ENCODE measurements at regions not wholly inside any gene's neighbourhood (a gene's known extent, or its start where the extent isn't known, plus 50 kb on each side); places are given as distances from the start of the nearest gene placed in this dataset.

DNA sequence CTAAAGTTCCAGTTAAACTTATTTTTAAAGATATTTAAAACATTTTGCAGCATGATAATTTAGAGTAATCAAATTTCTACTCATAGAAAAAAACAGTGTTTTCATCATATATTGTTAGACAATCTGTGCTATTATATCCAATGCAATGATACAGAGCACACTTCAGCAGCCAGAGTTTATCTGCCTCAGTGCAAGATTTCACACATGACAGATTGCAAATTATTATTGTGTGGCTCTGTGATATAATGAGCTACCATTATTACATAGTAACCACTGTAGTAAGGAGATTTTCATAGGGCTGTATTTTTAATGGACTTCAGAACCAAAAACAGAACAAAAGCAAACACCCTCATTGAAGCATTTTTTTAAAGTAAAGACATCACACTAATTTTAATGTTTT, 762.4 kb downstream of the DSC3 start:
- Mint-ChIP-seq H3K4me3 (no peak overlapping the region), H3K36me3 (no peaks in the 10 kb centered on the region), H3K27ac (no peak overlapping the region), H3K4me1 (no peaks in the 10 kb centered on the region), H3K27me3 (ENCODE audit: insufficient read depth, low read depth) (no peaks in the 10 kb centered on the region), H3K9me3 (no peaks in the 10 kb centered on the region)
- Histone ChIP-seq H3K4me2 (no peak overlapping the region), H4K20me1 (ENCODE audit: low read depth) (no peaks in the 10 kb centered on the region), H2AFZ (replicated peaks) (no peak overlapping the region), H3K4me1 (peaks cover 4% of the 10 kb centered on the region), H3K4me3 (no peak overlapping the region), H3K9ac (no peak overlapping the region), H3F3A (ENCODE audit: low read depth) (no peaks in the 10 kb centered on the region), H3K27ac (no peak overlapping the region), H3K27me3 (no peaks in the 10 kb centered on the region), H3K79me2 (ENCODE audit: low read depth) (no peaks in the 10 kb centered on the region), H3K9me3 (ENCODE audit: low read depth) (no peaks in the 10 kb centered on the region), H3K36me3 (no peaks in the 10 kb centered on the region)
- DNase-seq (ENCODE audit: low spot score), result no peak
- TF ChIP-seq, protein P1, sequence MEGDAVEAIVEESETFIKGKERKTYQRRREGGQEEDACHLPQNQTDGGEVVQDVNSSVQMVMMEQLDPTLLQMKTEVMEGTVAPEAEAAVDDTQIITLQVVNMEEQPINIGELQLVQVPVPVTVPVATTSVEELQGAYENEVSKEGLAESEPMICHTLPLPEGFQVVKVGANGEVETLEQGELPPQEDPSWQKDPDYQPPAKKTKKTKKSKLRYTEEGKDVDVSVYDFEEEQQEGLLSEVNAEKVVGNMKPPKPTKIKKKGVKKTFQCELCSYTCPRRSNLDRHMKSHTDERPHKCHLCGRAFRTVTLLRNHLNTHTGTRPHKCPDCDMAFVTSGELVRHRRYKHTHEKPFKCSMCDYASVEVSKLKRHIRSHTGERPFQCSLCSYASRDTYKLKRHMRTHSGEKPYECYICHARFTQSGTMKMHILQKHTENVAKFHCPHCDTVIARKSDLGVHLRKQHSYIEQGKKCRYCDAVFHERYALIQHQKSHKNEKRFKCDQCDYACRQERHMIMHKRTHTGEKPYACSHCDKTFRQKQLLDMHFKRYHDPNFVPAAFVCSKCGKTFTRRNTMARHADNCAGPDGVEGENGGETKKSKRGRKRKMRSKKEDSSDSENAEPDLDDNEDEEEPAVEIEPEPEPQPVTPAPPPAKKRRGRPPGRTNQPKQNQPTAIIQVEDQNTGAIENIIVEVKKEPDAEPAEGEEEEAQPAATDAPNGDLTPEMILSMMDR (IDR thresholded peaks at IDR 0.05), result no peak
- no peak for TF ChIP-seq EZH2phosphoT487 (IDR thresholded peaks at IDR 0.05)
- TF ChIP-seq EZH2 (IDR thresholded peaks at IDR 0.05), result no peak

DNA sequence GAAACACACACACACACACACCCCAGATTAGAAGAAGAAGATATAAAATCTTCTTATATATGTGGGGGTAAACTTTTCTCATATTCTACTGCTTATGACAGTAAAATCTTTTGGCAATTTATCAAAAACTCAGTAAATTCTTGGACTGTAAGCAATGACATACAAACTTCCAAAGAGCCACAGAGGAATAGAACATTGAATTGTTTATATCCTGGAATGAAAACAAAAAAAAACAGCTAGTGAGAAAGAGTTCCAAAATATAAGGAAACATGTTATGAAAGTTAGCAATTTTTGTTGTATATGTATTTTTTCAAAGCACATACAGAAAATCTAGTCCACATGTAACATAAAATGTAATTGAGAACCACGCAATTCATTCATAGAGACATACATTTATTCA, 764.9 kb downstream of the DSC3 start:
- DNase-seq (ENCODE audit: low spot score), result no peak
- Mint-ChIP-seq H3K4me1 (no peaks in the 10 kb centered on the region), H3K27me3 (ENCODE audit: insufficient read depth, low read depth) (no peaks in the 10 kb centered on the region), H3K27ac (no peak overlapping the region), H3K4me3 (no peak overlapping the region), H3K36me3 (no peaks in the 10 kb centered on the region), H3K9me3 (no peaks in the 10 kb centered on the region)
- Histone ChIP-seq H3K9ac (no peak overlapping the region), H3K4me1 (peaks cover 4% of the 10 kb centered on the region), H3K4me2 (no peak overlapping the region), H3F3A (ENCODE audit: low read depth) (no peaks in the 10 kb centered on the region), H3K36me3 (no peaks in the 10 kb centered on the region), H3K27me3 (no peaks in the 10 kb centered on the region), H2AFZ (replicated peaks) (no peak overlapping the region), H3K79me2 (ENCODE audit: low read depth) (no peaks in the 10 kb centered on the region), H3K27ac (no peak overlapping the region), H4K20me1 (ENCODE audit: low read depth) (no peaks in the 10 kb centered on the region), H3K9me3 (ENCODE audit: low read depth) (no peaks in the 10 kb centered on the region), H3K4me3 (no peak overlapping the region)
- TF ChIP-seq EZH2 (IDR thresholded peaks at IDR 0.05) (no peak), EZH2phosphoT487 (IDR thresholded peaks at IDR 0.05) (no peak)
- TF ChIP-seq, protein P1 (IDR thresholded peaks at IDR 0.05), result no peak

DNA sequence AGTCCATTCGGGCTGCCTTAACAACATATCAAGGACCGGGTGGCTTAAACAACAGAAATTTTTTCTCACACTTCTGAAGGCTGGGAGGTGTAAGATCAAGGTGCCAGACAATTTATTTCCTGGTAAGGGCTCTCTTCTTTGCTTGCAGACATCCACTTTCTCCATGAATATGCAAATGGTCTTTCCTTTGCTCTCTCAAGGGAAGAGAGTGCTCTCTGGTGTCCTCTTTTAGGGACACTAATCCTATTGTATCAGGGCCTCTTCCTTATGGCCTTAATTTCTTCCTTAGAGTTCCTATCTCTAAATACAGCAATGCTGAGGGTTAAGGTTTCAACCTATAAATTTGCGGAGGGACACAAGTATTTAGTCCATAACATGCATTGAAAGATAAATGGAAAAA, 770.8 kb downstream of the DSC3 start:
- Histone ChIP-seq H3K4me3 (no peak overlapping the region), H3K4me2 (no peak overlapping the region), H3K36me3 (no peaks in the 10 kb centered on the region), H3K4me1 (no peaks in the 10 kb centered on the region), H4K20me1 (ENCODE audit: low read depth) (no peaks in the 10 kb centered on the region), H3K9ac (no peak overlapping the region), H3K79me2 (ENCODE audit: low read depth) (no peaks in the 10 kb centered on the region), H2AFZ (replicated peaks) (no peak overlapping the region), H3F3A (ENCODE audit: low read depth) (no peaks in the 10 kb centered on the region), H3K9me3 (ENCODE audit: low read depth) (no peaks in the 10 kb centered on the region), H3K27ac (no peak overlapping the region), H3K27me3 (no peaks in the 10 kb centered on the region)
- DNase-seq (ENCODE audit: low spot score), result peak; percentile 55
- Mint-ChIP-seq H3K27me3 (ENCODE audit: insufficient read depth, low read depth) (no peaks in the 10 kb centered on the region), H3K36me3 (no peaks in the 10 kb centered on the region), H3K27ac (no peak overlapping the region), H3K9me3 (no peaks in the 10 kb centered on the region), H3K4me3 (no peak overlapping the region), H3K4me1 (no peaks in the 10 kb centered on the region)
- no peak for TF ChIP-seq EZH2phosphoT487 (IDR thresholded peaks at IDR 0.05)
- TF ChIP-seq, protein P1 (IDR thresholded peaks at IDR 0.05), result peak; percentile 56

DNA sequence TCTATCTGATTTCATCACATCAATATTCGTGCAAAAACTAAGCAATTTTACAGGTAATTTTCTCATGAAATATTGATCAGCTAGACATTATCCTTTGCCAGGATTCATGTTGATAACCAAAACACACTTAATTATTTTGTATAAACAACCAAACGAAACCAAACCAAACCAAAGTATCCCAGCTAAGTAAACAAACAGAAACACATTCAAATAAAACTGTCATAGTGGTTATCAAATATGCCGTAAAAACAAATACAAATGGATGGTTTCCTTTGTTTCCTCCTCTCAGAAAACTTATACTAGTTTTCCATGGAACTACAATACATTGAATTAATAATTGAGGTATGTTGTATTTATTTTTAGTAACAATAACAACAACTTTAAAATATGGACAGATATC, 777.4 kb downstream of the DSC3 start:
- Histone ChIP-seq H3K4me3 (no peak overlapping the region), H3K27ac (no peak overlapping the region), H3K4me2 (no peak overlapping the region), H4K20me1 (ENCODE audit: low read depth) (no peaks in the 10 kb centered on the region), H3K79me2 (ENCODE audit: low read depth) (no peaks in the 10 kb centered on the region), H2AFZ (replicated peaks) (no peak overlapping the region), H3K27me3 (no peaks in the 10 kb centered on the region), H3K9ac (no peak overlapping the region), H3K4me1 (no peaks in the 10 kb centered on the region), H3K36me3 (no peaks in the 10 kb centered on the region), H3F3A (ENCODE audit: low read depth) (no peaks in the 10 kb centered on the region), H3K9me3 (ENCODE audit: low read depth) (no peaks in the 10 kb centered on the region)
- DNase-seq (ENCODE audit: low spot score), result no peak
- Mint-ChIP-seq H3K27me3 (ENCODE audit: insufficient read depth, low read depth) (no peaks in the 10 kb centered on the region), H3K9me3 (no peaks in the 10 kb centered on the region), H3K4me3 (no peak overlapping the region), H3K27ac (no peak overlapping the region), H3K36me3 (no peaks in the 10 kb centered on the region), H3K4me1 (no peaks in the 10 kb centered on the region)
- TF ChIP-seq EZH2 (IDR thresholded peaks at IDR 0.05) (no peak), EZH2phosphoT487 (IDR thresholded peaks at IDR 0.05) (no peak)
- TF ChIP-seq, protein P1 (IDR thresholded peaks at IDR 0.05), result no peak
